ENCODE measurements at regions not wholly inside any gene's neighbourhood (a gene's known extent, or its start where the extent isn't known, plus 50 kb on each side); places are given as distances from the start of the nearest gene placed in this dataset.

DNA sequence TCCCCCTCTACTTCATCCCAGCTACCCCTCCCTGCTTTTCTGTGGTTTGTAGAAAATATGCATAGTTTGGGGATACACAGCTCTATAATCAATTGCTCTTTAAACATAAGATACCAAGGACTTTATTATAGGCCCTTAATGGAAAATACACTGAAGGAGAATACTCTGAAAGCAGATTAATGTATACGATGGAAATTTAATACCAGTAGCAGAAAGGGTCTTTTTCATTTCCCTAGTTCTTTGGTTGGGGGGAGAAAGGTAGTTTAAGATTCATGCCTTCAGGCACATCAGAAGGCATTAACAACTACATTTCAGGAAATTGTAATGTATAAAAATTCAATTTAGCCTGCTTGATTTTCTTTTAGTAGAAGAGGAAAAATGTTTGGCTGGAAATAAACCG lies 452.9 kb upstream of the ZNF608 start:
- no peak overlapping the region for H3K4me3 ChIP-seq (ENCODE audit: low read depth, poor library complexity, severe bottlenecking)
- intact Hi-C loops (cut with DNase I; ENCODE audit: low total_unique reads), result no loop called here
- 93 to 95% methylated on average over 2 of the region's 2 CpGs for WGBS, 2 donors
- no peak for DNase-seq (ENCODE audit: low spot score in 2 of 2)
- no peak for TF ChIP-seq CTCF (IDR thresholded peaks at IDR 0.05)
- no peak for TF ChIP-seq POLR2A (IDR thresholded peaks at IDR 0.05)

GRCh38 chr5:125199968-125200865 lies 453.8 kb upstream of the ZNF608 start:
- DNase-seq (ENCODE audit: low spot score in 2 of 2), result no peak
- H3K4me3 ChIP-seq (ENCODE audit: low read depth, poor library complexity, severe bottlenecking), result no peak overlapping the region
- intact Hi-C loops (cut with DNase I; ENCODE audit: low total_unique reads), result no loop called here
- 37 to 43% methylated on average over 17 of the region's 17 CpGs for WGBS, 2 donors
- TF ChIP-seq CTCF (IDR thresholded peaks at IDR 0.05) (no peak), POLR2A (IDR thresholded peaks at IDR 0.05) (no peak)

- no peak for DNase-seq (ENCODE audit: low spot score in 2 of 2)
- TF ChIP-seq CTCF (IDR thresholded peaks at IDR 0.05), result no peak
- no peak for TF ChIP-seq POLR2A (IDR thresholded peaks at IDR 0.05)
- intact Hi-C loops (cut with DNase I; ENCODE audit: low total_unique reads), result no loop called here
- 70 to 73% methylated on average over 5 of the region's 5 CpGs for WGBS, 2 donors
- H3K4me3 ChIP-seq (ENCODE audit: low read depth, poor library complexity, severe bottlenecking), result no peak overlapping the region
Measured at GRCh38 chr5:125200866-125201373, 454.5 kb upstream of the ZNF608 start.

GRCh38 chr5:125201446-125202052 lies 455.1 kb upstream of the ZNF608 start:
- no peak for DNase-seq (ENCODE audit: low spot score in 2 of 2)
- intact Hi-C loops (cut with DNase I; ENCODE audit: low total_unique reads), result no loop called here
- H3K4me3 ChIP-seq (ENCODE audit: low read depth, poor library complexity, severe bottlenecking), result no peak overlapping the region
- TF ChIP-seq POLR2A (IDR thresholded peaks at IDR 0.05), result no peak
- TF ChIP-seq CTCF (IDR thresholded peaks at IDR 0.05), result no peak
- 96 to 98% methylated on average over 3 of the region's 3 CpGs for WGBS, 2 donors

DNA sequence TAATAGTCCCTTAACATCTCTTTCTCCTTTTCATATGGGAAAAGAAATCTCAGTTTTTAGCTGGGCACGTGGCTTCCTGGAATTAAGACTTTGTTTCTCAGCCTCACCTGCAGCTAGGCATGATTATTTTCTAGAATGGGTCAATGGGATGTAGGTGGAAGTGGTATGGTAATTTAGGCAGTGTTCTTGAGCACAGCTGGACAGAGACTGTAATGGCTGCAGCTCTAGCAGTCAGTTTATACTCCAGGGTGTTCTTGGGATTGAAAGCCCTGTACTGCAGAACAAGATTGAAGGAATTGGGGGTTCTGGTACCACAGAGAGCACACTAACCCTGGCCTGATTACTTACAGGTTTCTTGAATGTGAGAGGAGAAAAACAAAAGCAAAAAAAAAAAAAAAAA lies 455.9 kb upstream of the ZNF608 start:
- TF ChIP-seq CTCF (IDR thresholded peaks at IDR 0.05), result no peak
- TF ChIP-seq POLR2A (IDR thresholded peaks at IDR 0.05), result no peak
- no peak for DNase-seq (ENCODE audit: low spot score in 2 of 2)
- WGBS, 2 donors, result 93 to 97% methylated on average over 1 of the region's 1 CpG
- no peak overlapping the region for H3K4me3 ChIP-seq (ENCODE audit: low read depth, poor library complexity, severe bottlenecking)
- intact Hi-C loops (cut with DNase I; ENCODE audit: low total_unique reads), result no loop called here

Measured in lower leg skin (tissue), 4 donors.